ENCODE measurements at regions not wholly inside any gene's neighbourhood (a gene's known extent, or its start where the extent isn't known, plus 50 kb on each side); places are given as distances from the start of the nearest gene placed in this dataset.

- in situ Hi-C loops (cut with HindIII; ENCODE audit: low pct_unique_long_range_greater_than_20kb, low sequenced_read_pairs) = no loop called here
- DNase-seq (ENCODE audit: low read depth) = no peak
These were observed 425.2 kb upstream of the OPRM1 start for GRCh38 chr6:153613719-153614455.

DNA sequence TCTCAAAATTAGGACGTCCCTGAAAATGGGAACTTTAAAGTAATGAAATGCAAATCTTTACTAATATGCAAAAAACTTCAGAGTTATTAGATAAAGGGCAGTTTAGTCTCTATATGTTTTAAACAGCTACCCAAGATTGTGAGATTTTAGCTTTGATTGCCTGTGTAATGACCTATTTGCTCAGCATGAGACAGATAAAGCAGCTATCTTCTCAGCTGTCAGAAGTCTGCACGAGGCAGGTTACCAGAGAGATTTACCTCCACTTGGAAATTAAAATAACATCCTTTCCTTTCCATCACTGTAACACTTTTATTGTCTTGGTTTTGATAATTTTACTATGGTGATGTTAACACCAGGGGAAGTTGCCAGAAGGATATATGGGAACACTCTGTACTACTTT is 436.6 kb upstream of the OPRM1 start:
- in situ Hi-C loops (cut with HindIII; ENCODE audit: low pct_unique_long_range_greater_than_20kb, low sequenced_read_pairs) = no loop called here

DNA sequence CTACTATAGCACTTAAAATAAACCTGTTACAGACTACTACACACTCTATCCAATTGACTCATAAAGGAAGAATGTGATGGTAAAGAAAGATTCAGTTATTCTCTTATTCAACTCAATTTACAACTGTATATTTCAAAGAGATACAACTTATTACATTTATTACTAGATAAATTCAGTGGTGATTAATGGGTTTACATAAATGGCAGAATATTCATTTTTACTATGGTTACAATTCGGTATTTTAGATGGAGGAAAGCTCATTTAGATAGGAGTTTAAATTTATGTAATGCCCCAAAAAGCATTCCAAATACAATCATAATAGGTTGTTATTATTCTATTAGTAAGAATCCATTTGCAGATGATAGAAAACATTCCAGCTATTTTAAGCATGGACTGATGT is 439.1 kb upstream of the OPRM1 start:
- in situ Hi-C loops (cut with HindIII; ENCODE audit: low pct_unique_long_range_greater_than_20kb, low sequenced_read_pairs) = no loop called here
- DNase-seq (ENCODE audit: low read depth) = no peak

More for the DNA sequence above, 436.6 kb upstream of the OPRM1 start:
- DNase-seq (ENCODE audit: low read depth) = no peak

- in situ Hi-C loops (cut with HindIII; ENCODE audit: low pct_unique_long_range_greater_than_20kb, low sequenced_read_pairs) = no loop called here
- DNase-seq (ENCODE audit: low read depth) = no peak
These were observed 443.1 kb upstream of the OPRM1 start for GRCh38 chr6:153595903-153596302.

GRCh38 chr6:153594871-153595270 is 444.2 kb upstream of the OPRM1 start:
- in situ Hi-C loops (cut with HindIII; ENCODE audit: low pct_unique_long_range_greater_than_20kb, low sequenced_read_pairs) = no loop called here
- no peak for DNase-seq (ENCODE audit: low read depth)

DNA sequence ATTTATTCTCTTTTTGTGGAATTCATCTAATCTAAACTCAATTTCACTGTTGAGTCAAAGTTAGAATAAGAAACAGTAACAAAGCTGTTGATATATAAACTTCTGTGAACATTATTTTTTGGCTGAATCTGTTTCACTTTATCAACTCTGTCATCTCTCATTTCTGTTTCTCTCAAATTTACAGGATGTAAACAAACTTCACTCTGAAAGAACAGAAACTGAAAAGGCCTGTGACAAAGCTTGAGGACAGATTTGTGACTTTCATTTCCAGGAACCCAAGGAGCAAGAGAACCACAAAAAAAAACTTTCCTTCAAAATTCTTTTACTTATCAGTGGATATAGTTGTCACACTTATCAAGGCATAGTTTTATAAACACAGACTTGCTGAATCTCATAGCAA is 447.9 kb upstream of the OPRM1 start:
- DNase-seq (ENCODE audit: low read depth) = no peak
- in situ Hi-C loops (cut with HindIII; ENCODE audit: low pct_unique_long_range_greater_than_20kb, low sequenced_read_pairs) = no loop called here

DNA sequence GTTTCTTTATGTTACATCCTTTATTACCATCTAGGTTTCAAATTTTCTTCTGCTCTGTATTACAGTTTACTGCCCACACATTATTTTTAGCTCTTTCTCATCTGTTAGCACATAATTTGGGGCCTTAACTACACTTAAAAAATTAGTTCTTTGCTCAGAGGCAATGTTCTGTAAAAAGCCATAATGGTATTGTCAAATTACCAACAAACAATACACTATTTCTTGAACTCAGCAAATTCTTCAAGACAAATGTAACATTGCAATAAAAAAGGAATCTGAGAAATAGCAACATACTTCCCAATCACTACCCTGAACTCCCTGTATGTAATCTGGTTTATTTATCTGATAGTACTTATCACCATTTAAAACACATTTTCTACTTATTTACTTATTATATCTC is 448.6 kb upstream of the OPRM1 start:
- in situ Hi-C loops (cut with HindIII; ENCODE audit: low pct_unique_long_range_greater_than_20kb, low sequenced_read_pairs) = no loop called here
- no peak for DNase-seq (ENCODE audit: low read depth)

- DNase-seq (ENCODE audit: low read depth) = no peak
- in situ Hi-C loops (cut with HindIII; ENCODE audit: low pct_unique_long_range_greater_than_20kb, low sequenced_read_pairs) = no loop called here
These were observed 450.7 kb upstream of the OPRM1 start for GRCh38 chr6:153588330-153588729.

DNA sequence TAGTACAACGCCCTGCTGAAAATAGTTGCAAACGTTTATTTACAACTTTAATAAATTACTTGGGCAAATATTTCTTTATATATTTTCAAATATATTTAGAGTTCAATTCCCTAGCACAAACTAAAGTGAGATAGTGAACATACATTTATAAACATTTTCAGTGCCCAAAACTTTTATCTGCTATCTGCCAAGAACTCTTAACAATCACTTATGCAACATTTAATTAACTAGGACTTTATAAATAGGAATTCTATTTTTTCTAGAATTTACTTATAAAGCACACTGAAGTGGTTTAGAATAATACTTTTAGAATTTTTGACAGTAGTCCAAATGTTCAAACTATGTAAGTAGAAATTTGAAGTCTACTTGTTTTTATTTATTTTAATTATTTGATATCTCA is 452.6 kb upstream of the RGS17 start:
- in situ Hi-C loops (cut with HindIII; ENCODE audit: low pct_unique_long_range_greater_than_20kb, low sequenced_read_pairs) = no loop called here
- no peak for DNase-seq (ENCODE audit: low read depth)

GRCh38 chr6:153580776-153581175 is 449.7 kb upstream of the RGS17 start:
- in situ Hi-C loops (cut with HindIII; ENCODE audit: low pct_unique_long_range_greater_than_20kb, low sequenced_read_pairs) = no loop called here
- DNase-seq (ENCODE audit: low read depth) = no peak

- DNase-seq (ENCODE audit: low read depth) = no peak
- in situ Hi-C loops (cut with HindIII; ENCODE audit: low pct_unique_long_range_greater_than_20kb, low sequenced_read_pairs) = no loop called here
These were observed 444.4 kb upstream of the RGS17 start for GRCh38 chr6:153575528-153575927.

DNA sequence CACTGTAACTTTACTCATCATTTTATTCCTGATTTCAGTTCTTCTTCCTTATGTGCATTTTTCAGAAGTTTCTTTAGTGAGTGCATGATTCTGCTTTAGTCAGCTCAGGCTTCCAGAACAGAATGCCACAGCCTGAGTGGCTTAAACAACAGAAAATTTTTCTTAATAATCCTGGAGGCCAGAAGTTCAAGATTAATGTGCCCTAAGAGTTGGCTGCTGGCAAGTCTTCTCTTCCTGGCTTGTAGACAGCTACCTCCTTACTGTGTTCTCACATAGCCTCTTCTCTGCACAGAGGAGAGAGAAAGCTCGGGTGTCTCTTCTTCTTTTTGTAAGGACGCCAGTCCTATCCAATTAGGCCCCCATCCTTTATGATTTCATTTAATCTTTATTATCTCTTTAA is 443.1 kb upstream of the RGS17 start:
- no peak for DNase-seq (ENCODE audit: low read depth)
- in situ Hi-C loops (cut with HindIII; ENCODE audit: low pct_unique_long_range_greater_than_20kb, low sequenced_read_pairs) = no loop called here

GRCh38 chr6:153572371-153572770 is 441.3 kb upstream of the RGS17 start:
- in situ Hi-C loops (cut with HindIII; ENCODE audit: low pct_unique_long_range_greater_than_20kb, low sequenced_read_pairs) = no loop called here
- no peak for DNase-seq (ENCODE audit: low read depth)

- no peak for DNase-seq (ENCODE audit: low read depth)
- in situ Hi-C loops (cut with HindIII; ENCODE audit: low pct_unique_long_range_greater_than_20kb, low sequenced_read_pairs) = no loop called here
These were observed 437.5 kb upstream of the RGS17 start for GRCh38 chr6:153568628-153569027.

DNA sequence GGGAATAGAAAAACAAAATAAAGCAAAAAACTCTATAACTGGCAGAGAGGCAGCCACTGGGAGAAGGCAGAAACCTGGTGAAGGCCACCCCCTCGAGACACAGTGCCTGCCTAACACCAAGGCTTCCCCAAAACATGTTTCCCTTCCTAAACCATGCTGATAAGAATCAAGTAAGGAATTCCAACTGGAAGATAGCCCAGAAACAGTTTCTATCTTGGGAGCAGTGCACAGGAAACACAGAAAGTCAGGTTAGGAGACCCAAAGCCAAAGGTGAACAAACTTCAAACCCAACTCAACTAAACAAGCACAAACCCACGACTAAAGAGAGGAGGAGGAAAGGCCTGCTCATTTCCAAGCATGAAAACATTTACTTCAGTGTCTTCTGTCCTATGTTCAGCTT is 433.7 kb upstream of the RGS17 start:
- in situ Hi-C loops (cut with HindIII; ENCODE audit: low pct_unique_long_range_greater_than_20kb, low sequenced_read_pairs) = no loop called here
- DNase-seq (ENCODE audit: low read depth) = no peak

DNA sequence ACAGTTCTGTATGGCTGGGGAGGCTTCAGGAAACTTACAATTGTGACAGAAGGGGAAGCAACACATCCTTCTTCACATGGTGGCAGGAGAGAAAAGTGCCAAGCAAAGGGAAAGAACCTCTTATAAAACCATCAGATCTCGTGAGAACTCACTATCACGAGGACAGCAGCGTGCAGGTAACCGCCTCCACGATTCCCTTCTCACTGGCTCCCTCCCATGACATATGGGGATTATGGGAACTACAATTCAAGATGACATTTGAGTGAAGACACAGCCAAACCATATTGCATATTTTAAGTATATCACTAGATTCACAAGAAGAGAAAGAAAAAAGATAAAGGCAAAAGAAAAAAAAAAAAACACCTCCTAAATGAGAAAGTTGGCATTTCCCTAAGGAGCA is 431.9 kb upstream of the RGS17 start:
- in situ Hi-C loops (cut with HindIII; ENCODE audit: low pct_unique_long_range_greater_than_20kb, low sequenced_read_pairs) = no loop called here
- no peak for DNase-seq (ENCODE audit: low read depth)

- in situ Hi-C loops (cut with HindIII; ENCODE audit: low pct_unique_long_range_greater_than_20kb, low sequenced_read_pairs) = no loop called here
- DNase-seq (ENCODE audit: low read depth) = no peak
These were observed 422.5 kb upstream of the RGS17 start for GRCh38 chr6:153553627-153554026.

DNA sequence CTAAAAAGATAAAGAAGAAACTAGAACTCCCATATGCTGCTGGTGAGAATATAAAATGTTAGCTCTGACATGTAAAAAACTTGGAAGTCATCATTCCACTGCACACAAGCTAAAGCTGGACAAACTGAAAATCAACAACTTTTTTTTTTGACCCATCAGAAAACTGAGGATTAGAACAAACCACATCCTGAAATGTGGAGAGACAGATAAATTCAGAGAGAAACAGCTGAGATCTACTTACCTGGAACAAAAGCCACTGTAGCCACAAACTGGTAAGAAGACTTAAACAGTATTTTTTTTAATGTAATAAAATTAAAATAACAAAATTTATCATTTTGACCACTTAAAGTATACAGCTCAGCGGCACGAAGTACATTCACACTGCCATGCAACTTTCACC is 408.5 kb upstream of the RGS17 start:
- in situ Hi-C loops (cut with HindIII; ENCODE audit: low pct_unique_long_range_greater_than_20kb, low sequenced_read_pairs) = no loop called here
- DNase-seq (ENCODE audit: low read depth) = no peak

DNA sequence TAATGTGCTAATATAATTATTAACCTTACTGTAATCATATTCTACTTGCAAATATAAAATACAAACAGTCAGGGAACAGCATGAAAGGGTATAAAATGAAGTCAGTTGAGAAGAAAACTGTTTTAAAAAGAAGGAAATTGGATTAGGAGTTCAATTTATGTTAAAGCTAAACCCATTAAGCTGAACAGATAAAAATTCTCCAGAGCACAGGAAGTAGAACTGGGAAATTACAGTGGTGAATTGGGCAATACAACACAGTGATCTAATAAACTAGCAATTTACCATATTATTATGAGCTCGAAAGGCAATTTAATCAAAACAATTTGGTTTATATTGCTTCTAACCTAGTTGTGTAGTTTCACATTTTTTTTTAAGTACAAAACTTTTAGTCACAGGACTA is 407.4 kb upstream of the RGS17 start:
- no peak for DNase-seq (ENCODE audit: low read depth)
- in situ Hi-C loops (cut with HindIII; ENCODE audit: low pct_unique_long_range_greater_than_20kb, low sequenced_read_pairs) = no loop called here

GRCh38 chr6:153537422-153537821 is 406.3 kb upstream of the RGS17 start:
- in situ Hi-C loops (cut with HindIII; ENCODE audit: low pct_unique_long_range_greater_than_20kb, low sequenced_read_pairs) = no loop called here
- no peak for DNase-seq (ENCODE audit: low read depth)

DNA sequence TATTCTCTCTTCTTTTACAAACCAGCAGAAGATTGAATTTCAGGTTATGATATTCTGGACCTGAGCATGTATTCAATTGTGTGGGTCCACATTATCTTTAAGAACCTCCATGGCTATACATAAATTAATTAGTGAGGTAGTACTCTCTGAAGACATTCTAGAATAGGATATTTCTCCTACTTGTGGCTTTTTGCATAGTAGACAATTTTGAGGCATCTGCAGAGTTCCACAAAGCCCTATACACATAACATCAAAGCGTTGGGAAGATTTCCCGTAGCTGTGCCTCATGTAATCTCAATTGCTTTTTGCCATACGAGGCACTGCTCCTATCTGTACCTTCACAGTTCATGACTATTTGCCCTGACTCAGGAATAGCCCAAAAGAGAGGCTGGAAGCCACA is 395.4 kb upstream of the RGS17 start:
- in situ Hi-C loops (cut with HindIII; ENCODE audit: low pct_unique_long_range_greater_than_20kb, low sequenced_read_pairs) = no loop called here
- DNase-seq (ENCODE audit: low read depth) = no peak

Measured in Caki2 (cell line).